CD4-positive, CD25-positive, alpha-beta regulatory T cell (primary cell): ENCODE measurements at regions not wholly inside any gene's neighbourhood (a gene's known extent, or its start where the extent isn't known, plus 50 kb on each side); places are given as distances from the start of the nearest gene placed in this dataset.

Experiments
- ATAC-seq, 2 donors: fragments of 150-1000 bp; cut with Tn5 transposase; one replicate each; pipeline ENCODE4 v1.10.0; 2021; ENCODE audit warnings: low read depth in 2 of 2, moderate number of reproducible peaks in 2 of 2, moderate library complexity in 1 of 2
- DNase-seq, 3 donors: peaks; one replicate each; pipeline versions ENCODE4 v3.0.0 to v3.0.0-alpha.2; 2012 to 2022; ENCODE audit warnings: mixed read lengths in 1 of 3
- H3K27ac ChIP-seq: one replicate; pipeline ENCODE4 v1.7.0; 2013; ENCODE audit warnings: mild to moderate bottlenecking, low read length; ENCODE audit not compliant: insufficient read depth, poor library complexity, severe bottlenecking
- H3K27me3 ChIP-seq: one replicate; pipeline ENCODE4 v1.7.0; 2013; ENCODE audit warnings: low read length; ENCODE audit not compliant: control insufficient read depth, insufficient read depth
- H3K36me3 ChIP-seq: one replicate; pipeline ENCODE4 v1.7.0; 2013; ENCODE audit warnings: mild to moderate bottlenecking, low read length, moderate library complexity; ENCODE audit not compliant: control insufficient read depth, insufficient read depth
- H3K4me1 ChIP-seq: 2 replicates; pipeline ENCODE4 v1.7.0; 2013; ENCODE audit warnings: mild to moderate bottlenecking, low read length; ENCODE audit not compliant: insufficient read depth, control insufficient read depth, poor library complexity, severe bottlenecking
- H3K4me3 ChIP-seq: one replicate; pipeline ENCODE4 v1.7.0; 2013; ENCODE audit warnings: low read depth, mild to moderate bottlenecking, low read length, moderate library complexity
- H3K9me3 ChIP-seq, 2 experiments: 1 replicate in 1 of 2; 2 replicates in 1 of 2; pipeline ENCODE4 v1.7.0; 2013; ENCODE audit warnings: low read length in 2 of 2, mild to moderate bottlenecking in 1 of 2, moderate library complexity in 1 of 2; ENCODE audit not compliant: control insufficient read depth in 2 of 2
- H3K27ac Mint-ChIP-seq, 3 donors: one replicate each; pipeline ENCODE4 v1.8.0; 2020 to 2022; ENCODE audit warnings: mild to moderate bottlenecking in 3 of 3, mixed read lengths in 3 of 3, moderate library complexity in 2 of 3
- H3K27me3 Mint-ChIP-seq: one replicate; pipeline ENCODE4 v1.8.0; 2022; ENCODE audit warnings: mild to moderate bottlenecking, mixed read lengths
- H3K36me3 Mint-ChIP-seq: one replicate; pipeline ENCODE4 v1.8.0; 2020; ENCODE audit warnings: mixed read lengths
- H3K4me1 Mint-ChIP-seq, 4 donors: one replicate each; pipeline ENCODE4 v1.8.0; 2020 to 2022; ENCODE audit warnings: mixed read lengths in 4 of 4, mild to moderate bottlenecking in 1 of 4
- H3K4me3 Mint-ChIP-seq, 4 donors: one replicate each; pipeline ENCODE4 v1.8.0; 2020 to 2022; ENCODE audit warnings: mild to moderate bottlenecking in 4 of 4, mixed read lengths in 4 of 4, moderate library complexity in 3 of 4
- H3K9me3 Mint-ChIP-seq, 7 donors: one replicate each; pipeline ENCODE4 v1.8.0; 2020 to 2022; ENCODE audit warnings: mixed read lengths in 7 of 7, mild to moderate bottlenecking in 3 of 7, moderate library complexity in 2 of 7

DNA sequence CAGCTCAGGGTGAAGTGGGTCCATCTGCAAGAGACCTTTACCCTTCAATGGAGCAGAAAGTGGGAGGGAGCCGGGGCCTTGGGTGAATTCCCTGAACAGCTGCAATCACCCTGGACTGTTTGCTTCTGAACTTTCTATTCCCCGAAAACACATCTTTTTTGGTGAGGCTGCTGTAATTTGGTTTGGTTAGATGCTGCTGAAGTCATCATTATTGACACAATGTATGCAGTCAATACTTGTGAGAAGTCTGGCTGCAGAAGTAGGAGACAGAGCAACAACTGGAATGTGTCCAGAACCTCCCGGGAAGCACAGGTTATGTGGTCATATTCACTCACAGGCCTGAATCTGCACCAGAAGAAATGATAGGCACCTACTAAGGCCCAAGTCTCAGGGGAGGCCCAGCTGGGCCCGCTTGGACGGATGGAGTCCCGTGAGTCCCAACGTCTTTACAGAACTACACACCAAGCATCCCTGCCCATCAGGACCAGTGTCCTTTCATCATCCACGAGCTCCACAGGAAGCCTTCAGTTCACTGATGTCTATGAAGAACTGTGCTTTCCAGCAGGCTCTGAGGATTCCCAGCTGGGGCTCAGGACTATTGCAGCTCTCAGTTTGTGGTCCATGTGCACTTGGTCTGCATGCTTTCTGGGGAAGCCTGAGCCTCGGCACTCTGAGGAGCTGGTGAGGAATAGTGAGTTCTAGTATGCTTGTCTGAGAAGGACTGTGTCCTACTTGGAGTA lies 177.6 kb downstream of the THBS2 start:
- no peak for ATAC-seq
- Mint-ChIP-seq H3K36me3 (no peaks in the 10 kb centered on the region), H3K4me3 (no peak overlapping the region), H3K27ac (no peak overlapping the region), H3K9me3 (no peaks in the 10 kb centered on the region), H3K27me3 (no peaks in the 10 kb centered on the region), H3K4me1 (no peaks in the 10 kb centered on the region)
- H3K36me3 ChIP-seq, result no peaks in the 10 kb centered on the region
- no peak overlapping the region for H3K4me3 ChIP-seq
- DNase-seq, result no peak
- H3K27ac ChIP-seq, result no peak overlapping the region
- no peaks in the 10 kb centered on the region for H3K4me1 ChIP-seq
- no peaks in the 10 kb centered on the region for H3K27me3 ChIP-seq
- no peaks in the 10 kb centered on the region for H3K9me3 ChIP-seq

GRCh38 chr6:169075211-169075914 lies 178.3 kb downstream of the THBS2 start:
- no peaks in the 10 kb centered on the region for H3K4me1 ChIP-seq
- Mint-ChIP-seq H3K4me3 (no peak overlapping the region), H3K27me3 (no peaks in the 10 kb centered on the region), H3K36me3 (no peaks in the 10 kb centered on the region), H3K9me3 (no peaks in the 10 kb centered on the region), H3K27ac (no peak overlapping the region), H3K4me1 (no peaks in the 10 kb centered on the region)
- no peak for ATAC-seq
- no peaks in the 10 kb centered on the region for H3K36me3 ChIP-seq
- no peak overlapping the region for H3K4me3 ChIP-seq
- H3K9me3 ChIP-seq, result no peaks in the 10 kb centered on the region
- H3K27me3 ChIP-seq, result no peaks in the 10 kb centered on the region
- DNase-seq, result no peak
- no peak overlapping the region for H3K27ac ChIP-seq

DNA sequence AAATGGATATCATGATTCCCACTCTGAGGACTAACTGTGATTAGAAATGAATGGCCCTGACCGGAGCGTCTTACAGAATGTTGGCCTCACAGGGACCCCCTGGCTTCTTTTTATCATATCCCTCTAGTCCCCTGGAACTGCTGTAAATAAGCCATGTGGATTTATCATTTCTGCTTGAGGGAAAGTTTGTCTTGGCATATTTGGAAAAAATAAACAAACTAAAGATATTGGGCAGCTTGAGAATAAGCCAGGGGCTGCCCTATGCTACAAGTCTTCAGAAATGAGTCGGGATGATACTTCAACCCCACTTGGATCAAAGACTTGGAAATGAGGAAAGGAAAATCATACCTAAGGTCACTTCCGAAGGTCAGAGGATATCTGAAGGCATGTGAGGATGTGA lies 179.1 kb downstream of the THBS2 start:
- no peak for DNase-seq
- H3K9me3 ChIP-seq, result no peaks in the 10 kb centered on the region

GRCh38 chr6:169073311-169073710 lies 180.3 kb downstream of the THBS2 start:
- DNase-seq (no peak), ATAC-seq (no peak)
- no peaks in the 10 kb centered on the region for H3K9me3 Mint-ChIP-seq
- Histone ChIP-seq H3K36me3 (no peaks in the 10 kb centered on the region), H3K9me3 (no peaks in the 10 kb centered on the region), H3K27me3 (no peaks in the 10 kb centered on the region), H3K27ac (no peak overlapping the region), H3K4me1 (no peaks in the 10 kb centered on the region), H3K4me3 (no peak overlapping the region)
- H3K27me3 Mint-ChIP-seq, result no peaks in the 10 kb centered on the region
- peak overlapping the region in 1 of 3 donors; percentile 24 for H3K27ac Mint-ChIP-seq
- H3K36me3 Mint-ChIP-seq, result no peaks in the 10 kb centered on the region
- no peak overlapping the region for H3K4me3 Mint-ChIP-seq
- H3K4me1 Mint-ChIP-seq, result no peaks in the 10 kb centered on the region

More for the DNA sequence above, 179.1 kb downstream of the THBS2 start:
- ATAC-seq, result no peak
- no peaks in the 10 kb centered on the region for H3K27me3 Mint-ChIP-seq
- H3K4me1 Mint-ChIP-seq, result no peaks in the 10 kb centered on the region
- H3K27ac ChIP-seq, result no peak overlapping the region
- H3K9me3 Mint-ChIP-seq, result no peaks in the 10 kb centered on the region
- H3K4me3 ChIP-seq, result no peak overlapping the region
- no peaks in the 10 kb centered on the region for H3K36me3 ChIP-seq
- H3K4me1 ChIP-seq, result no peaks in the 10 kb centered on the region
- H3K4me3 Mint-ChIP-seq, result no peak overlapping the region
- no peaks in the 10 kb centered on the region for H3K27me3 ChIP-seq
- no peaks in the 10 kb centered on the region for H3K36me3 Mint-ChIP-seq
- no peak overlapping the region for H3K27ac Mint-ChIP-seq

GRCh38 chr6:169072127-169073042 lies 181.3 kb downstream of the THBS2 start:
- DNase-seq, result no peak
- no peak overlapping the region for H3K4me3 ChIP-seq
- no peaks in the 10 kb centered on the region for H3K36me3 Mint-ChIP-seq
- H3K36me3 ChIP-seq, result no peaks in the 10 kb centered on the region
- H3K27ac Mint-ChIP-seq, result no peak overlapping the region
- H3K9me3 ChIP-seq, result no peaks in the 10 kb centered on the region
- ATAC-seq, result no peak
- no peaks in the 10 kb centered on the region for H3K4me1 Mint-ChIP-seq
- H3K9me3 Mint-ChIP-seq, result no peaks in the 10 kb centered on the region
- no peaks in the 10 kb centered on the region for H3K27me3 ChIP-seq
- no peaks in the 10 kb centered on the region for H3K27me3 Mint-ChIP-seq
- H3K4me3 Mint-ChIP-seq, result peak overlapping the region in 1 of 4 donors; percentile 27
- no peaks in the 10 kb centered on the region for H3K4me1 ChIP-seq
- H3K27ac ChIP-seq, result no peak overlapping the region

DNA sequence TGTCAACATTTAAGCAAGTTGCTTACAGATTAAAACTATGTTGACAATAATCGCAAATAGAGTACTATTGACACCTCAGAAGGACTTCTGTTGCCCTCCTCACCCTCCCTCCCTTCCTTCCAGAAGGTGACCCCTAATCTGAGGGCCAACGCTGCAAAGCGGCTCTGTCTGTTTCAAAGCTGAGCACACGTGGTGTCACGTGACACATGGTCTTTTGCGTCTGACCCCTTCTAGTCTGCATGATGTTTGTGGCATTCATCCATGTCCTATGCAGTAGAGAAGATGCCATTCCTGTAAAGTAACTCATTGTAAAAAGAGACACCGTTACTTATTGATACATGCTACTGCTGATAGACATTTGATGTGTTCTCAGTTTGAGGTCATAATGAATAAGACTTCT lies 182.3 kb downstream of the THBS2 start:
- H3K4me1 ChIP-seq, result no peaks in the 10 kb centered on the region
- no peaks in the 10 kb centered on the region for H3K27me3 Mint-ChIP-seq
- DNase-seq, result no peak
- ATAC-seq, result no peak
- H3K9me3 ChIP-seq, result no peaks in the 10 kb centered on the region
- H3K4me3 ChIP-seq, result no peak overlapping the region
- no peaks in the 10 kb centered on the region for H3K36me3 Mint-ChIP-seq
- H3K27me3 ChIP-seq, result no peaks in the 10 kb centered on the region
- H3K27ac Mint-ChIP-seq, result no peak overlapping the region
- no peaks in the 10 kb centered on the region for H3K9me3 Mint-ChIP-seq
- no peak overlapping the region for H3K4me3 Mint-ChIP-seq
- H3K27ac ChIP-seq, result no peak overlapping the region
- H3K36me3 ChIP-seq, result no peaks in the 10 kb centered on the region
- no peaks in the 10 kb centered on the region for H3K4me1 Mint-ChIP-seq

DNA sequence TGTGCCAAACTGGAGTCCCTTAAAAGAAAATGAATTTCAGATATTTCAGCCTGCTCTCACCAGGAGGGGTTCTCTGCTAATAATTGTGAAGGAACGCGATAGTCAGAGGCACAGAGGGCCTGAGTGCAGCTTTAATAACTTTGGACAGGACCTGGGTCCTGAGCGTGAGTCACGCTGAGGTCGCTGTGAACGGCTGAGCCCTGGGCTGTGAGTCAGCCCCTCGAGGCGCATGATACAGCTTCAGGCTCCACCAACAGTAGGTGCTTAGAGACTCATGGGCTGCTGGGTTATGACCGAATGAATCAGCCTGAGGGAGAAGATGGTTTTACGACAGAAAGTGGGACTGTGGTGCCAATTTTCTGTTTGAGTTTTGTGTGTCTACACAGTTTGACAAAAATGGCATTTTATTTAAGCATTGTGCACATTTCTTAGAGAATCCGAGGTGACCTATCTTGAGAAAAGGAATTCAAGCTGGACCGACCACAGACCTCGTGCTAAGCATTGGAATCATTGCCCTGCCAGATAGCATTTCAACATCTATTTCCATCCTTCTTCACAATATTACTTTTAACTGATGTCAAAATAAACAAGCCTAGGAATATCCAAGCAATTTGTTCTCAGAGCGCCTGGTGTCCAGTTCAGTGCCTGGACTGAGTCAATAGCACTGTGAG lies 183.0 kb downstream of the THBS2 start:
- Mint-ChIP-seq H3K4me1 (no peaks in the 10 kb centered on the region), H3K36me3 (no peaks in the 10 kb centered on the region), H3K27ac (no peak overlapping the region), H3K27me3 (no peaks in the 10 kb centered on the region), H3K9me3 (no peaks in the 10 kb centered on the region), H3K4me3 (no peak overlapping the region)
- H3K4me1 ChIP-seq, result no peaks in the 10 kb centered on the region
- H3K4me3 ChIP-seq, result no peak overlapping the region
- ATAC-seq (no peak), DNase-seq (no peak)
- no peak overlapping the region for H3K27ac ChIP-seq
- no peaks in the 10 kb centered on the region for H3K27me3 ChIP-seq
- H3K36me3 ChIP-seq, result no peaks in the 10 kb centered on the region
- H3K9me3 ChIP-seq, result no peaks in the 10 kb centered on the region
